ENCODE measurements at regions not wholly inside any gene's neighbourhood (a gene's known extent, or its start where the extent isn't known, plus 50 kb on each side); places are given as distances from the start of the nearest gene placed in this dataset.

- in situ Hi-C loops (cut with MboI; ENCODE audit: low pct_ligation_motif_present in 1 of 4, low pct_unique_long_range_greater_than_20kb in 1 of 4, low sequenced_read_pairs in 3 of 4) (no loop called here), intact Hi-C loops (cut with DNase I; ENCODE audit: low total_unique reads) (no loop called here)
- no peaks in the 10 kb centered on the region for H3K36me3 ChIP-seq
- peaks cover 79% of the 10 kb centered on the region for H3K27me3 ChIP-seq
- no peak overlapping the region for H3K27ac ChIP-seq
- no peaks in the 10 kb centered on the region for H3K9me3 ChIP-seq
- H3K4me1 ChIP-seq: peaks cover 0 to under 1% (median 0%) of the 10 kb centered on the region in 4 donors
- DNase-seq: no peak
- no peak for TF ChIP-seq POLR2AphosphoS5 (IDR thresholded peaks at IDR 0.05)
- TF ChIP-seq POLR2A (IDR thresholded peaks at IDR 0.05): no peak
- no peak for TF ChIP-seq CTCF (IDR thresholded peaks at IDR 0.05)
- TF ChIP-seq EP300 (IDR thresholded peaks at IDR 0.05; ENCODE audit: low read depth): no peak
- no peak overlapping the region for H3K4me3 ChIP-seq
- WGBS, 2 donors (ENCODE audit: low coverage in 1 of 2): 68 to 72% methylated on average over 6 to 13 of the region's 13 CpGs
Observed at GRCh38 chr21:33121715-33122475, 52.0 kb downstream of the OLIG1 start.

GRCh38 chr21:33122507-33122906 is 52.6 kb downstream of the OLIG1 start:
- H3K27ac ChIP-seq: no peak overlapping the region
- no peaks in the 10 kb centered on the region for H3K36me3 ChIP-seq
- 86 to 87% methylated on average over 6 of the region's 6 CpGs for WGBS, 2 donors (ENCODE audit: low coverage in 1 of 2)
- TF ChIP-seq POLR2A (IDR thresholded peaks at IDR 0.05) (no peak), EP300 (IDR thresholded peaks at IDR 0.05; ENCODE audit: low read depth) (no peak), CTCF (IDR thresholded peaks at IDR 0.05) (no peak), POLR2AphosphoS5 (IDR thresholded peaks at IDR 0.05) (no peak)
- H3K9me3 ChIP-seq: no peaks in the 10 kb centered on the region
- H3K27me3 ChIP-seq: peaks cover 81% of the 10 kb centered on the region
- intact Hi-C loops (cut with DNase I; ENCODE audit: low total_unique reads): no loop called here
- H3K4me1 ChIP-seq: peaks cover 0 to 5% (median 2%) of the 10 kb centered on the region in 4 donors
- in situ Hi-C loops (cut with MboI; ENCODE audit: low pct_ligation_motif_present in 1 of 4, low pct_unique_long_range_greater_than_20kb in 1 of 4, low sequenced_read_pairs in 3 of 4): no loop called here
- H3K4me3 ChIP-seq: no peak overlapping the region
- no peak for DNase-seq

- 33 to 58% methylated on average over 3 to 8 of the region's 8 CpGs for WGBS, 2 donors (ENCODE audit: low coverage in 1 of 2)
- no peak for DNase-seq
- TF ChIP-seq POLR2AphosphoS5 (IDR thresholded peaks at IDR 0.05): no peak
- TF ChIP-seq POLR2A (IDR thresholded peaks at IDR 0.05): no peak
- TF ChIP-seq CTCF (IDR thresholded peaks at IDR 0.05): no peak
- TF ChIP-seq EP300 (IDR thresholded peaks at IDR 0.05; ENCODE audit: low read depth): no peak
- intact Hi-C loops (cut with DNase I; ENCODE audit: low total_unique reads) (no loop called here), in situ Hi-C loops (cut with MboI; ENCODE audit: low pct_ligation_motif_present in 1 of 4, low pct_unique_long_range_greater_than_20kb in 1 of 4, low sequenced_read_pairs in 3 of 4) (no loop called here)
- Histone ChIP-seq H3K27me3 (peaks cover 86% of the 10 kb centered on the region), H3K9me3 (no peaks in the 10 kb centered on the region), H3K36me3 (no peaks in the 10 kb centered on the region), H3K4me1 (peaks cover 0 to 5% (median 2%) of the 10 kb centered on the region in 4 donors), H3K4me3 (no peak overlapping the region), H3K27ac (no peak overlapping the region)
Observed at GRCh38 chr21:33123374-33124123, 53.6 kb downstream of the OLIG1 start.

- intact Hi-C loops (cut with DNase I; ENCODE audit: low total_unique reads) (no loop called here), in situ Hi-C loops (cut with MboI; ENCODE audit: low pct_ligation_motif_present in 1 of 4, low pct_unique_long_range_greater_than_20kb in 1 of 4, low sequenced_read_pairs in 3 of 4) (no loop called here)
- Histone ChIP-seq H3K4me3 (no peak overlapping the region), H3K27ac (no peak overlapping the region), H3K36me3 (no peaks in the 10 kb centered on the region), H3K9me3 (no peaks in the 10 kb centered on the region), H3K4me1 (peaks cover 0 to 5% (median 2%) of the 10 kb centered on the region in 4 donors), H3K27me3 (peaks cover 78% of the 10 kb centered on the region)
- no peak for DNase-seq
- no peak for TF ChIP-seq POLR2AphosphoS5 (IDR thresholded peaks at IDR 0.05)
- TF ChIP-seq POLR2A (IDR thresholded peaks at IDR 0.05): no peak
- no peak for TF ChIP-seq CTCF (IDR thresholded peaks at IDR 0.05)
- no peak for TF ChIP-seq EP300 (IDR thresholded peaks at IDR 0.05; ENCODE audit: low read depth)
- 77 to 100% methylated on average over 1 to 7 of the region's 7 CpGs for WGBS, 2 donors (ENCODE audit: low coverage in 1 of 2)
Observed at GRCh38 chr21:33124889-33125288, 54.9 kb downstream of the OLIG1 start.
